Psoas muscle (tissue), 7 donors: ENCODE measurements at regions not wholly inside any gene's neighbourhood (a gene's known extent, or its start where the extent isn't known, plus 50 kb on each side); places are given as distances from the start of the nearest gene placed in this dataset.
"Not testable (repeated sequence)": the region's sequence is repeated elsewhere in the genome, so short reads cannot be mapped to it uniquely, and the experiment has no call there.

ENCODE experiments used
- ATAC-seq, 4 donors: fragments of 200-7000 bp; cut with Tn5 transposase; one replicate each; pipeline ENCODE4 v1.9.1; 2020; ENCODE audit warnings: moderate library complexity in 3 of 4, mild to moderate bottlenecking in 2 of 4
- DNase-seq, 2 donors: peaks; one replicate each; pipeline ENCODE4 v3.0.0-alpha.2; 2020
- H3K27ac ChIP-seq: fragments of 200-600 bp; one replicate; pipeline ENCODE4 v1.8.0; 2022
- H3K27me3 ChIP-seq, 3 donors: fragments of 200-600 bp in 1 of 3; one replicate each; pipeline versions ENCODE4 v1.6.1 to v1.8.0; 2013 to 2022; ENCODE audit warnings: low read length in 2 of 3, mild to moderate bottlenecking in 2 of 3, moderate library complexity in 1 of 3; ENCODE audit not compliant: insufficient read depth in 3 of 3
- H3K36me3 ChIP-seq, 2 donors: fragments of 200-600 bp in 1 of 2; one replicate each; pipeline versions ENCODE4 v1.6.1 to v1.8.0; 2013 to 2022; ENCODE audit warnings: low read depth in 1 of 2, mild to moderate bottlenecking in 1 of 2, moderate library complexity in 1 of 2; ENCODE audit not compliant: insufficient read depth in 1 of 2
- H3K4me1 ChIP-seq: fragments of 200-600 bp; one replicate; pipeline ENCODE4 v1.8.0; 2022
- H3K4me3 ChIP-seq: fragments of 200-600 bp; one replicate; pipeline ENCODE4 v1.8.0; 2022; ENCODE audit warnings: mild to moderate bottlenecking
- H3K9me3 ChIP-seq: fragments of 200-600 bp; one replicate; pipeline ENCODE4 v1.8.0; 2022
- CTCF ChIP-seq: fragments of 200-600 bp; IDR thresholded peaks from one replicate; pipeline ENCODE4 v1.8.0; 2022; ENCODE audit warnings: antibody characterized with exemption
- WGBS, 3 donors: extraction: QIAGEN DNeasy Blood & Tissue Kit; methylation state at CpG; one replicate each; pipeline versions ENCODE4 v1.1.6 to v1.1.7; 2013; 5-methylcytosine and 5-hydroxymethylcytosine counted together
- intact Hi-C, 2 donors: fragments of 100-400 bp; cut with DNase I; formaldehyde crosslinking; loops; one replicate each; pipeline versions ENCODE4 v1.11.0 to v1.14.2; 2022
- donor health status: healthy with polysubstance abuse.
- donor health status: DM: no; HTN: no; CAD: no; lungs with moderate emphysema.
- donor health status: Bipolar disorder and iron deficiency.
- donor health status: healthy.
- donor health status: DM: yes; HTN: yes; CAD: no.
- donor health status: DM: no; HTN: no; CAD: no.
- donor health status: DM: yes; HTN: yes; CAD: no.

DNA sequence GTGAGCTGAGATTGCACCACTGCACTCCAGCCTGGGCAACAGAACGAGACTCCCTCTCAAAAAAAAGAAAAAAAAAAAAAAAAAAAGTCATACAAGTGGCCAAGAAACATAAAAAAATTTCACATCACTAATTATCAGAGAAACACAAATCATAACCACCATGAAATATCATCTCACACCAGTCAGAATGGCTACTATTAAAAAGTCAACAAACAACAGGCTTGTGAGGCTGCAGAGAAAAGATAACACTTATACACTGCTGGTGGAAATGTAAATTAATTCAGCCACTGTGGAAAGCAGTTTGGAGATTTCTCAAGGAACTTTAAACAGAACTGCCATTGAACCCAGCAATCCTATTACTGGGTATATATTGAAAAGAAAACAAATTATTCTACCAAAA is 291.1 kb upstream of the MCTP2 start:
- 71 to 75% (median 75%) methylated on average over 1 of the region's 1 CpG for WGBS, 3 donors
- no peaks in the 10 kb centered on the region for H3K4me1 ChIP-seq

GRCh38 chr15:93932164-93932776 is 299.1 kb upstream of the MCTP2 start:
- Histone ChIP-seq H3K27me3 (no peaks in the 10 kb centered on the region), H3K36me3 (no peaks in the 10 kb centered on the region), H3K27ac (no peak overlapping the region), H3K4me3 (no peak overlapping the region), H3K9me3 (no peaks in the 10 kb centered on the region), H3K4me1 (no peaks in the 10 kb centered on the region)
- DNase-seq (no peak), ATAC-seq (no peak)
- intact Hi-C loops = no loop called here
- TF ChIP-seq CTCF = no peak
- 84 to 92% (median 87%) methylated on average over 5 of the region's 5 CpGs for WGBS, 3 donors

More for the DNA sequence above, 291.1 kb upstream of the MCTP2 start:
- no peaks in the 10 kb centered on the region for H3K9me3 ChIP-seq
- H3K27me3 ChIP-seq = no peaks in the 10 kb centered on the region
- no peak for ATAC-seq
- H3K27ac ChIP-seq = no peak overlapping the region
- H3K4me3 ChIP-seq = no peak overlapping the region
- no peak for DNase-seq
- H3K36me3 ChIP-seq = no peaks in the 10 kb centered on the region
- intact Hi-C loops = no loop called here
- TF ChIP-seq CTCF = no peak

GRCh38 chr15:93929375-93930094 is 301.8 kb upstream of the MCTP2 start:
- intact Hi-C loops = no loop called here
- H3K27ac ChIP-seq = peak overlapping the region; percentile 39

DNA sequence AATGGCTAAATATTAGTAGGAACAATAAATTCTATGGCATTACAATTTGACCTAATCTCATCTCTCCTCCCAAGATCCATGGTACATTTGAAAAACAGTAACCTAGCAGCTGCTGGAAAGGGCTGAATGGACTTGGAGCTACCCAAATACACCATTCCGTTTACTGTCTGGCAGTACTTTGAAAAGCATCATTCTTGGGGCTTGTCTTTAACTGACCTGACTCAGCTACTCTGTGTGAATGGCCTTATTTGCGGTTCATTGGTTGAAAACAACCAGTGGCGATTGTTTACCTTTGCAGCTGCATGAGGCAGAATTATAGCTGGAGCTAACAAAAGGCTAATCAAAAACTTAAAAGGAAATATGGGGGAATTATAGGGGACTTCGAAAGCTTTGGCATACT is 311.2 kb upstream of the MCTP2 start:
- no peaks in the 10 kb centered on the region for H3K4me1 ChIP-seq
- 68 to 74% (median 73%) methylated on average over 4 of the region's 4 CpGs for WGBS, 3 donors
- DNase-seq (no peak), ATAC-seq (no peak)
- no peak for TF ChIP-seq CTCF
- intact Hi-C loops = no loop called here
- H3K36me3 ChIP-seq = no peaks in the 10 kb centered on the region
- no peak overlapping the region for H3K4me3 ChIP-seq
- H3K27me3 ChIP-seq = no peaks in the 10 kb centered on the region
- no peaks in the 10 kb centered on the region for H3K9me3 ChIP-seq
- no peak overlapping the region for H3K27ac ChIP-seq

More at GRCh38 chr15:93929375-93930094, 301.8 kb upstream of the MCTP2 start:
- Histone ChIP-seq H3K36me3 (no peaks in the 10 kb centered on the region), H3K9me3 (no peaks in the 10 kb centered on the region), H3K4me1 (no peaks in the 10 kb centered on the region), H3K4me3 (no peak overlapping the region), H3K27me3 (no peaks in the 10 kb centered on the region)
- DNase-seq (peak; percentile 59 to 67), ATAC-seq (peak; percentile 57 to 85 (median 81))
- no peak for TF ChIP-seq CTCF
- WGBS, 3 donors = 14 to 23% (median 18%) methylated on average over 7 of the region's 7 CpGs

DNA sequence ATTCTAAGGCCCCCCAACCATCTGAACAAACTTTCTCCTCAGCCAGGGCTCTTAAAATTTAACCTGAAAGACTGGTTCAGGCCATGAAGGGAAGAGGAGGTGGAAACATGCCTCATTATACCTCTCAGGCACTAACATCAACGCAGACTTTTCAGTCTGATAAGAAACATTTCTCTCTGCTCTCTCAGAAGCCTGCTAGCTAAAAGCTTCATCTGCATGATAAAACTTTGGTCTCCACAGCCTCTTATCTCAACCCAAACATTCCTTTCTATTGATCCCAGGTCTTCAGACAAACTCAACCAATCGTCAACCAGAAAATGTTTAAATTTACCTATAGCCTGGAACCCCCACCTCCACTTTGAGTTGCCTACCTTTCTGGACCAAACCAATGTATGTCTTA is 312.6 kb upstream of the MCTP2 start:
- DNase-seq, H3K36me3 ChIP-seq, H3K9me3 ChIP-seq, H3K4me3 ChIP-seq, intact Hi-C loops, H3K27me3 ChIP-seq, H3K4me1 ChIP-seq, ATAC-seq, H3K27ac ChIP-seq: not testable (repeated sequence)
- WGBS, 3 donors = 84 to 86% (median 86%) methylated on average over 2 of the region's 2 CpGs
